K562 (cell line): ENCODE measurements at regions not wholly inside any gene's neighbourhood (a gene's known extent, or its start where the extent isn't known, plus 50 kb on each side); places are given as distances from the start of the nearest gene placed in this dataset.

ENCODE experiments used
- MAX ChIP-seq: sonication (generic); formaldehyde crosslinking; IDR thresholded peaks from 2 replicates; pipeline ENCODE4 v1.9.0; 2022; ENCODE audit warnings: mild to moderate bottlenecking, missing genetic modification reagents
- RAD21 ChIP-seq, 2 experiments: fragments of 250-450 bp in 1 of 2; fragments of 450-650 bp in 1 of 2; sonication (Bioruptor Pico) in 1 of 2; formaldehyde crosslinking in 1 of 2; IDR thresholded peaks in 1 of 2; conservative IDR thresholded peaks in 1 of 2; 2 replicates each; pipeline versions ENCODE4 v1.4.0 to v1.8.0; 2020 to 2022; ENCODE audit warnings: mild to moderate bottlenecking in 2 of 2, moderate library complexity in 1 of 2

DNA sequence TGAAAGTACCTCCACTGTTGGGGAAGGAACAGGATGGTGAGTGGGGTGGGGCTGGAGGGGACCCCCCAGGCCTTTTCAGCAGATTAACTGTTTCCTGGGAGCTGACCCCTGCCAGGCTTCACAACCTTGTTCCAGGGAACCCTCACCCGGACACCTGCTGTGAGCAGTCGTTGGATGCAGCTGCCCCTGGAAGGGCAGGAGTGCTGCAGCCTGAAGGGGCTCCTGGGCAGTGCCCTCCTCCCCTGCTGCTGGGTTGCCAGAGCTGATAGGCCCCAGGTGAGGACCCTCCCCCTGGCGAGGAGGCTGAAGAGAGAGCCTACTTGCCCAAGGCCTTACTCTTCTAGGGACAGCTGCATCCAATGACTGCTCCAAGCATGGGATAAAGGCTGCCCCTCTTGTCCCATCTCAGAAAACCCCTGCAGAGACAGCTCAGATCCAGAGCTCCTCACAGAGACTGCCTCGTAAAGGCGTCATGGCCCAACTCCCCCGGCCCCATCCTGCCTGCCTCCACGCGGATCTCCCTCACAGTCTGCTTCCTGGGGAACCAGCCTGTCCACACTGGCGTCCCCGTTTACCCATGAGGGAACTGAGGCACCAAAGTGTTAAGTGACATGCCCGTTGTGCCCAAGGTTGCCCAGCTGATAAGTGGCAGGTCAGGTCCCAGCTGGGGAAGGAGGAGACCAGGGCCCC is 193.4 kb upstream of the LINGO1 start:
- TF ChIP-seq MAX (CRISPR knock-in tag) (no peak), RAD21 (CRISPR knock-in tag; conservative IDR thresholded peaks at IDR 0.05 in 1 of 2, IDR thresholded peaks at IDR 0.05 in 1 of 2) (no peak)
